Astrocyte of the cerebellum (primary cell): ENCODE measurements at regions not wholly inside any gene's neighbourhood (a gene's known extent, or its start where the extent isn't known, plus 50 kb on each side); places are given as distances from the start of the nearest gene placed in this dataset.
"Not testable (repeated sequence)": the region's sequence is repeated elsewhere in the genome, so short reads cannot be mapped to it uniquely, and the experiment has no call there.

Experiments
- DNase-seq: peaks from one replicate; pipeline ENCODE4 v3.0.0-alpha.2; 2011; ENCODE audit warnings: low read depth
- H3K4me3 ChIP-seq: 2 replicates; pipeline ENCODE4 v1.5.1; 2011; ENCODE audit warnings: mild to moderate bottlenecking, low read depth, low read length, moderate library complexity
- in situ Hi-C: cut with HindIII; loops from 2 replicates; pipeline ENCODE4 v1.10.0; 2017; ENCODE audit warnings: low sequenced_read_pairs
- TF ChIP-seq, protein P1 (sequence below): IDR thresholded peaks from 2 replicates; pipeline ENCODE4 v1.5.1; 2012; ENCODE audit warnings: low read length, low read depth, moderate library complexity, mild to moderate bottlenecking; ENCODE audit errors: missing control alignments

DNA sequence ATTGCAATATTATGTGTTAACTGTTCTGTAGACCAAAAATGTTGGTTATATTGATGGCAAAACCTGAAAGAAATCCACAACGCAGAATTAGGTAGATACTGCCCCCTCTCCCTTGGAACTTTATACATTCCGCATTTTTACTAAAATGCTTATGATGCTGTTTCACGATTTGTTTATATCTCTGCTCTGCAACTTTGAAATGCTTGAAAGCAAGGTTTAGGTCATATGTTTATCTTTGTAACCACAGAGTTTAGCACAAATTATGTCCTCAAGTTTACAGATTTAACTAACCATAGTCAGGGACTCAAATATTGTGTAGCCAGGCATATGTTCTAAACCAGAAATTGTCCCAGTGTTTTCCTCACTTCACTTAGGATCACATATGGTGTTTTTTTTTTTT, 66.1 kb upstream of the H2AZ1 start:
- peak; percentile 6 for DNase-seq
- no peak overlapping the region for H3K4me3 ChIP-seq
- in situ Hi-C loops: no loop called here
- TF ChIP-seq, protein P1, sequence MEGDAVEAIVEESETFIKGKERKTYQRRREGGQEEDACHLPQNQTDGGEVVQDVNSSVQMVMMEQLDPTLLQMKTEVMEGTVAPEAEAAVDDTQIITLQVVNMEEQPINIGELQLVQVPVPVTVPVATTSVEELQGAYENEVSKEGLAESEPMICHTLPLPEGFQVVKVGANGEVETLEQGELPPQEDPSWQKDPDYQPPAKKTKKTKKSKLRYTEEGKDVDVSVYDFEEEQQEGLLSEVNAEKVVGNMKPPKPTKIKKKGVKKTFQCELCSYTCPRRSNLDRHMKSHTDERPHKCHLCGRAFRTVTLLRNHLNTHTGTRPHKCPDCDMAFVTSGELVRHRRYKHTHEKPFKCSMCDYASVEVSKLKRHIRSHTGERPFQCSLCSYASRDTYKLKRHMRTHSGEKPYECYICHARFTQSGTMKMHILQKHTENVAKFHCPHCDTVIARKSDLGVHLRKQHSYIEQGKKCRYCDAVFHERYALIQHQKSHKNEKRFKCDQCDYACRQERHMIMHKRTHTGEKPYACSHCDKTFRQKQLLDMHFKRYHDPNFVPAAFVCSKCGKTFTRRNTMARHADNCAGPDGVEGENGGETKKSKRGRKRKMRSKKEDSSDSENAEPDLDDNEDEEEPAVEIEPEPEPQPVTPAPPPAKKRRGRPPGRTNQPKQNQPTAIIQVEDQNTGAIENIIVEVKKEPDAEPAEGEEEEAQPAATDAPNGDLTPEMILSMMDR: no peak

DNA sequence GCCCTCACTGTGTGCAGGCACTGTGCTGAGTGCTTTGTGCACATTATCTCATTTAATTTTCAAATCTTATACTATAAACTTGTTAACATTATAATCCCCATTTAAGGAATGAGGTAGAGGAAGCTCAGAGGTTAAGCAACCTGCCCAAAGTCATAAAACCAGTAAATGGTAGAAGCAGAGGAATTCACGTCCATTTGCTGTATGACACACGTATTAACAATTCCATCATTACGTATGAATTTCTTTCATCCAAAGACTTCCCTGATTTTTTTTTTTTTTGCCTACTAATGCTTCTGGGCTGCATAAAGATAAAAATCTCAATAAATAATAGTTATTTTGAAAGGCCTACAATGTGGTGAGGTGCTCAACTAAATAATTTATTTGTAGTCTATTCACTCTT, 64.5 kb upstream of the H2AZ1 start:
- H3K4me3 ChIP-seq: no peak overlapping the region
- in situ Hi-C loops: no loop called here
- TF ChIP-seq, protein P1: no peak
- DNase-seq: no peak

DNA sequence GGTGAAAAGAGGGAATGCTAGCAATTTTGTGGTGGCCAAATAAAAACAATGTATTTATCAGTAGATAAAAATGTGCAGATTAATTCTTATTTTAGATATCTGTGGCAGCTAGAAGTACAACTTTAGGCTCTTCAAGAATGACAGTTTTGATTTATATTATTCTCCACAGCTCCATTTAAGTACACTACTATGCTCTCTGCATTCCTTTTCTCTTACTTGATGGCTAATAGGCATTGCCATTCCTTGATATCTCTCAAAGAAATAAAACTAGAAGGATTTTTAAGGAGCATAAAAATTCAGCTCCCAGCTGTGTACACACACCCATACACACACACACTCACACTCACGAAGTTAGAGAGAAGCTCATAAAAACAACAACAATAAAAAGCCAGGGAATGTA, 59.4 kb upstream of the H2AZ1 start:
- in situ Hi-C loops: no loop called here
- no peak overlapping the region for H3K4me3 ChIP-seq
- DNase-seq: no peak
- TF ChIP-seq, protein P1: no peak

DNA sequence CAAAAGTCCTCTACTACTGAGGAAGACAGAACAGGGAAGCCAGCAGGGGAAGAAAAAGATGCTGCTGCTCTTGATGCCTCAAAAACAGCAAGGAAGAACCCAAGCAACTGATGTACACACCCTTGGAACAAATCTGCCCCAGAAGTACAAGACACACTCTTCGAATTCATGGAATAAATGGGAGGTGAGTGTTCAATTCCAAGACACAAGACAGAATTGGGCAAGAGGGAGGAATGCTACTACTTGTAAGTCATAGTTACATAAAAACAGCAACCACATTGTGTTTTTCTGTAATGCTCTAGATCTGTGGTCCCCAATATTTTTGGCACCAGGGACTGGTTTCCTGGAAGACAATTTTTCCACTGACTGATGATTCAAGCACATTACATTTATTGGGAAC, 58.0 kb upstream of the H2AZ1 start:
- TF ChIP-seq, protein P1: no peak
- DNase-seq: no peak
- in situ Hi-C loops: no loop called here
- no peak overlapping the region for H3K4me3 ChIP-seq

DNA sequence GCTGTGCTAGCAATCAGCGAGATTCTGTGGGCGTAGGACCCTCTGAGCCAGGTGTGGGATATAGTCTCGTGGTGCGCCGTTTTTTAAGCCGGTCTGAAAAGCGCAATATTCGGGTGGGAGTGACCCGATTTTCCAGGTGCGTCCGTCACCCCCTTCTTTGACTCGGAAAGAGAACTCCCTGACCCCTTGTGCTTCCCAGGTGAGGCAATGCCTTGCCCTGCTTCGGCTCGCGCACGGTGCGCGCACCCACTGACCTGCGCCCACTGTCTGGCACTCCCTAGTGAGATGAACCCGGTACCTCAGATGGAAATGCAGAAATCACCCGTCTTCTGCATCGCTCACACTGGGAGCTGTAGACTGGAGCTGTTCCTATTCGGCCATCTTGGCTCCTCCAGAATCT, 56.1 kb upstream of the H2AZ1 start:
- DNase-seq, H3K4me3 ChIP-seq, in situ Hi-C loops: not testable (repeated sequence)
